Renal cortical epithelial cell (primary cell): ENCODE measurements at regions not wholly inside any gene's neighbourhood (a gene's known extent, or its start where the extent isn't known, plus 50 kb on each side); places are given as distances from the start of the nearest gene placed in this dataset.

Experiments
- DNase-seq: peaks from one replicate; pipeline ENCODE4 v3.0.0-alpha.2; 2011; ENCODE audit warnings: low read depth

DNA sequence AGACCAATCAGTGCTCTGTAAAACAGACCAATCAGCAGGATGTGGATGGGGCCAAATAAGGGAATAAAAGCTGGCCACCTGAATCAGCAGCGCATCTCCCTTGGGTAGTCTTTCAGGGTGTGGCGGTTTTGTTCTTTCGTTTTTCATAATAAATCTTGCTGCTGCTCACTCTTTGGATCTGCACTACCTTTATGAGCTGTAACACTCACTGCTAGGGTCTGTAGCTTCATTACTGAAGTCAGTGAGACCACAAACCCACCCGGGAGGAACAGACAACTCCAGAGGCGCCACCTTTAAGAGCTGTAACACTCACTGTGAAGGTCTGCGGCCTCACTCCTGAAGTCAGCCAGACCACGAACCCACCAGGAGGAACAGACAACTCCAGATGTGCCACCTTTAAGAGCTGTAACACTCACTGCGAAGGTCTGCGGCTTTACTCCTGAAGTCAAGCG lies 175.5 kb upstream of the PDGFD start:
- DNase-seq, result no peak

DNA sequence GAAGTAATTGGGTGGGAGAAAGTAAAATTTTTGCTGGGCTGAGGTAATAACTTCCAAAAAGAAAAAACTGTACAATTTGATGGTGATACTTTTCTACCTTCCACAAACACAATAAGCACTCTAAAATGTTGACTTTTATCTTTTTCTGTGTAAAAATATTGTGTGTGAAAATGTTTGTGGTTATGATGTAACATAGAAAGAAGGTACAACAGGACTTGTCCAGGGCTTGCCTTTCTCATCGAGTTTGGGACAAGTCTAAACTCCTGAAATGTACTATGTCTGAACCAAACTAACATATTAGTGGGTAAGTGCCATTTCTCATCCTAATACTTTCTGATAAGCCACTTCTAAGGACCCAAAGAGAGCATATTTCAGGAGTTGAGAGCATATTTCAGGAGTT lies 174.2 kb upstream of the PDGFD start:
- DNase-seq, result no peak

DNA sequence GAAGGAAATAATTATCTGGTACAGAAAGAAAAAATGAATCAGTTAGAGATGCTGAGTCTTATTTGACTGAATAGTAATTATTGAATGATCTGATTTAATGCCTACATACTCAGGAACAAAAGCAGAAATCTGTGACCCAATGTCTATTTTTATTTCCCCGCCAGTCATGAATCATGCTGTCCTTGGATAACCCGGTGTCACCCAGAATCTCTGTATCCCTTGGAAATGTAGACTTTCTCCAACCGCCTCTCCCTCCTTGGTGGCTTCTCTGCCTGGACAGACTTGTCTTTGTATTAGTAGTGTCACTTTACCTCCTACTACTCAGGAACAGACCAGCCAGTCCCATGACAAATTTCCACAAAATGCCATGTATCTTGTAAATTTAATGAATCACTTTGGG lies 173.3 kb upstream of the PDGFD start:
- no peak for DNase-seq

DNA sequence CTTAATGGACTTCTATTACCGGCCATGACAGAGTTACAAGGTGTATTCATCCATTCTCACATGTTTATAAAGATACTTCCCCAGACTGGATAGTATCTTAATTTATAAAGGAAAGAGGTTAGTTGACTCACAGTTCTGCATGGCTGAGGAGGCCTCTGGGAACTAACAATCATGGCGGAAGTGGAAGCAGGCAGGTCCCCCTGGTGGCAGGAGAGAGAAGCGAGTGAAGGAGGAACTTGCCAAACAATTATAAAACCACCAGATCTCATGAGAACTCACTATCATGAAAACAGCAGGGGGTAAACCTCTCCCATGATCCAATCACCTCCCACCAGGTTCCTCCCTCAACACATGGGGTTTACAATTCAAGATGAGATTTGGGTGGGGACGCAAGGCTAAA lies 170.0 kb upstream of the PDGFD start:
- DNase-seq, result no peak

DNA sequence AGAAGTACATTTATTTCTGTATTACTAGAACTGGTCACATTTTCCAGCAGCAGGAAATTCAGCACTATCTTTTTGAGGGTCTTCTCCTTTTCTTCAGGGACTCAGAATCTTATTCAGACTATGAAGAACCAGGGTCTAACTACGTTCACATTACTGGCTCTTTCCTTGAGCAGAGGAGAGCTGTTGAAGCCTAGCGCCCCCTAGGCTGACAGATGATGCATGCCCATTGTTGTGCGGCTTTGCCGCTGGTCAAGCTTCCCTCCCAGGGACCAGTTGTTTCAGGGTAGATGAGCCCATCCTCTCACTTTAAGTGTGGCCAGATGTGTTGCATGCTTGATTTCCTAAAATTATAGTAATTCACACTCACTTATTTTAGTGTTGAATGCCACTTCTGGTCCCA lies 168.2 kb upstream of the PDGFD start:
- no peak for DNase-seq

DNA sequence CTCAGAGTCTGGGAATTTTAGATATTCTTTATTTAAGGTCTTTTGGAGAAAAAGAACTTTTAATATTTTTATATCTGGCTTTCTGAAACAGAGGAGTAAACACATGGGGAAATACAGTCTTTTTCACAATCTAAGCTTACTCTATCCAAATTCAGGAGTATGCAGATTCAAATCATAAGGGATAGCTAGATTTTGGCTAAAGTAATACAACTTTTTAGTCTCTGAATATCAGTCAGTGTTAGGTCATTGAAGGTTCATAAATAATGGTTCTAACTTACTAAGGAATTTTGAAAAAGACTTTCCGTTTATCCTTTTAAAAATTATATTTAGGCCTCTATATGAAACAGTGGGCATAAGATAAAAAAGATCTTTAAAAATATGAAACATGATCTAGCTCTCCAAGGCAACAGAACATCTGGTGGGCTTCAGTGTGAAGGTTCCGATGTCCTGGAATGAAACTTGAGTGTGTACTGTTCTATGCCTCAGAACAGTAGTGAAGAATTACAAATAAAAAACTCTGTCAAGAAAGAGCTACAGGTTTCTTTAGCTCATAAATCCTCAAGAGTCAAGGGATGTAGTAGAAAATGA lies 165.2 kb upstream of the PDGFD start:
- DNase-seq, result no peak

DNA sequence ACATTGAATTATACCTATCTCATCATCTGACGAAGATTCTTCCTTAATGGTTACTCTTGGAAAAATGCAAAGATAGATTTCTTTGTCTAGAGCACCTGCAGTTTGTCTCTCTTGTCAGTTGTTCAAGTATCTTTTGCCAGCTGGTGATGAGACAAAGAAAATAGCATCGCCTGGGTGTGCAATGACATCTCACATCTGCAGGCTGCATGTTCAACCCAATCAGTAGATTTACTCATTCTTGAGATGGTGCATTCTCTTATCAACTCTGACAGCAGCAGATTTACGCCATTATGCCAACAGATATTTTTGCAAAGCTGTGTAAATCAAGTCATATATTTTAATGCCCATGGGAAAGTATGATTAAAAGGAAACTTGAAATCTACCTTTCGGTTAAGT lies 164.6 kb upstream of the PDGFD start:
- no peak for DNase-seq

DNA sequence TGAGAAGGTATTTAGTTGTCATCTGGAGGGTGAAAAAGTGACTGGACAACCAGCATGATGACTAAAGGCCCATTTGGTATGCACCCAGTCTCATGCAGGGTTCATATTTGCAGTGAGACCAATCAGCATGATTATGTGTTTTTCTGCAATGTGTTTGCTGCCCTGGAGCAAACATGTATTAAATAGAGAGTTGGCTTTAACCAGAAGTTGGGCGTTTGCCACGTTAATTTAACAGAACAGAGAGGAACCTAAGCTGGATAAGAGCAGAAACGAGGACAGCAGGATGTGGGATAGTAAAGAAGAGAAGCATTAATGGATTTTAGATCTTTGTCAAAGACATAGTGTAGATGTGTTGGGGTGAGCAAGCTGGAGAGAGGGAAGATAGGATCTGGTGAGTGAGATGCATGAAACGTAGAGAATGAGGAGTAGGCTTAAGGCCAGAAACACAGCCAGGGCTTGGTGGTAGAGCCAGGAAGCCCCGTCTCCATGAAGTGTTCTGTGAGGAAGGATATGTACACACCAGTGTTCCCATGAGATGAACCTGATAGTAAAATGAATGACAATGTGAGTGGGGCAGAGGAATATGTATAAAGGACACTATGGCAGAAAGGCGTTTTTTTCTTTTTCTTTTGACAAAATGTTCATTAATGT lies 164.0 kb upstream of the PDGFD start:
- peak; percentile 52 for DNase-seq

DNA sequence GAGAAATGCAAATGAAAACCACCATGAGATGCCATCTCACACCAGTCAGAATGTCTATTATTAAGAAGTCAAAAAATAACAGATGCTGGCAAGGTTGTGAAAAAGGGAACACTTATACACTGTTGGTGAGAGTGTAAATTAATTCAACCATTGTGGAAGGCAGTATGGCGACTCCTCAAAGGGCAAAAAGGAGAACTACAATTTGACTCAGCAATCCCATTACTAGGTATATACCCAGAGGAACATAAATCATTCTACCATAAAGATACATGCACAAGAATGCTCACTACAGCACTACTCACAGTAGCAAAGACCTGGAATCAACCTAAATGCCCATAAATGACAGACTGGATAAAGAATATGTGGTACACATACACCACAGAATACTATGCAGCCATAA lies 161.1 kb upstream of the PDGFD start:
- no peak for DNase-seq

DNA sequence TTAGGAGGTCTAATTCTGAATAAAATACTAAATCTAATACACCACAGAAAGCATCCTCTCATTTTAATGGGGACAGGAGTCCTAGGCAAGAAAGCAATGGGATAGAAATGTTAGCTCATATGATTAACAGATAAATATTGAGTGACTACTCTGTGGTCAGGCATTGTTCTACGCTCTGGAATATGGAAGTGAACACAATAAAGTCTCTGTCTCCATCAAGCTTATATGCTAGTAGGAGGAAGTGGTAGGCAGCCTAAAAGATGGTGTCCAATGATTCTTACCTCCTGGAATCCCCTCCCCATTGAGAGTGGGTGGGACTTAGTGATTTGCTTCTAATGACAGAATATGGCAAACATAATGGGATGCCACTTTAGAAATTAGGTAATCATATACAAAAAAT lies 160.3 kb upstream of the PDGFD start:
- DNase-seq, result no peak

DNA sequence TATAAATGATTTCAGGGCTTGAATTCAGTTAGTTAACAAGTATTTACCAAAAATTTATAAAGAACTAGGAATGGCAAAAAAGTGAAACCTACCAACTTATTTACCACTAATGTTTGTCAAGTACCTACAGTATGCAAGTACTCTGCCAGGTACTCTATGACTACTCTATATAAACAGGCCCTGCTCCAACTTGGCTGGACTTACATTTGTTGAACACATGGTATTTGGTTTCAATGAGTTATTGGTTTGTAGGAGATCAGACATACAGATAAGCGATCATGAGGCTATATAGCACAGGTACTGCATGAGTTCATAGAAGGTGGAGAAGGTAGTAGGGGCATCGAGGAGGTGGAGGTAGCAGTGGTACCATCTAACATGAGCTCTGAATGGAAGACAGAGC lies 159.9 kb upstream of the PDGFD start:
- no peak for DNase-seq

DNA sequence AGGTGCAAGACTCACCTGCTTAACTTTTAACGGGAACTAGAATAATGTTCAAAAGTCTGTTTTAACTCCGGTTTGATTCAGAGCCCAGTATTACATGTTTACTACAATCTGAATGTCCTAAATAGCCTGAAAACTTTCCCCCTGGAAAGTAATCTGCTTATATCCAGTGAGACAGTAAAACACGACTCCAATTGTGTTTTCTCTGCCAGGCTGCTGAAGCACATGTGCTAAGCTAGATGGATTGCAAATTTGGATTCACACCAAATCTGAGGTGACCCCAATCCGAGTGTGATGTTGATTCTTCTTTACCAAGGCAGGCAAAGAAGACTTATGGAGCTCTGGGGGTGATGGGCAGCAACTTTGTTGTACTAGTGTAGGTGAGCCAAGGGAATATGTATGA lies 158.7 kb upstream of the PDGFD start:
- no peak for DNase-seq

DNA sequence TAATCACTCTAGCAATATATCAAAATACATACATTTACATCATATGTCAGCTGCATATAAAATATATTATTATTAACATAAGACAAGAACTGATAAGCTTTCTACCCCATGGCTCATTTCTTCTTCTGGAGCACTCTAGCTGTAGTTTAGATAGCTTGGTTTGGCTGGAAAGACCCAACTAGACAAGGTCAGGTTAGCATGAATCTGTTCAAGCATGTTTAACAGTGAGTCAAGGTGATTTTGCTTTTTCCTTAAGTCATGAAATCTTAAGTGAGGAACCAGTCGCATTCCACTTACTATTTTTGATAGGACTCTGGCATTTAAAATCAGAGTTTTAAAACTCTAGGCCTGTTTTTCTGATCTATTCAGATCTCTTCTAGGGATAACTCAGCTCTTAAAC lies 157.0 kb upstream of the PDGFD start:
- no peak for DNase-seq

DNA sequence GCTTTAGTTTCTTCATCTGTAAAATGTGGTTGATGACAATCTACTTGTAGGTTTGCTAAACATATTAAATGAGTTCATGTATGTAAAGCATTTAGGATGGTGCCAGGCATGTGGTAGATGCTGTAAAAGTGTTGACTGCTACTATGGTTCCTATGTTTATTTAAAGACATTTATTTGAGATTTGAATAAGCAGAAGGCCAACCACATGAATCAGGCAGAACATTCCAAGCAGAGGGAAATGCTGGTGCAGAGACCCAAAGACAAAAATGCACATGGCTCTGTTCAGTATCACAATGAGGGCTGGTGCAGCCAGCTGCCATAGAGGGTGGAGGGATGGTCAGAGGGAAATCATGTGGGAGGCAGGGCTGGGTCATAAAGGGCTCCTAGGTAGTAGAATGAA lies 156.2 kb upstream of the PDGFD start:
- peak; percentile 56 for DNase-seq

DNA sequence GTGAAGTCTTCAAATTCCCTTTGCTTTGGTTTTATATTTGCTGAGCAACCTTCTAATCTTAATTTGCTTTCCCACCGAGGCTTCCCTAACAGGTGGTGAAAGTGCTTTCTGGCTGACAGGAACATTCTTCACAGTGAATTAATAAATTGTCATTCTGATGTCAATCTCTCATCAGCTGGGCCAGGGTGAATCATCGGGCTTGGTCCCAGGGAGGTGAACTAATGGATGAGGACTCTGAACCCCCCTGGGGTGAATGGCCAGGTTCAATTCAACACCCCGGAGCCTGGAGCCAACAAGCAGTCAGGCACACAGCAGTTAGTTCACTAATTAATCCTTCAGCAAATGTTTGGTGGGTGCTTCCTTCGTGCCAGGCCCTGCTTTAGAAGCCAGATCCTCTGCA lies 155.4 kb upstream of the PDGFD start:
- DNase-seq, result peak; percentile 54

DNA sequence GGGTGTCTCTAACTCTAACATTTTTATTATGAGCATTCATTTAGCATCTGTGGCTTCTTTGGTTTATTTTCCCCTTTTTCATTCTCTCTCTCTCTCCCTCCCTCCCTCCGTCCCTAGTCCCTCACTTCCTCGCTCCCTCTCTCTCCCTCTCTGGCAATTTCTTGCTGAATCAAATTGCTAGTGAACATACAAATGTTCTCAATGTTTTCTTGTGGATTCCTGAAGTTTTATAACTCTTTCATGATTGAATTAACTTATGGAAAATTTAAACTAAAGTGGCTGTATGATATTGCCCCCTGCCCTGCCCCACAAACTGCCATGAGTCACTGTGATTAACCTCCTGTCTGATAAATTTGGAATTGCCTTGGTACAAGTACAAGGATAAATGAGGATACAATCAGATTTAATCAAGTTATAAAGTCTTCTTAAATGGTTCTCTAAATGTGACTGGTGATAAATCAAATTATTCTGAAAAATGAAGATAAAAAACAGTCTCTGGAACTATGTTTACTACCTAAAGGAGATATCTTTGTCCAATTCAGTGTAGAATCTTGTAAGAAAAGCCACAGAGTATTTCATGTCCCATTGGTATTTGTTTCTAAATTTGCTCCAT lies 143.0 kb upstream of the PDGFD start:
- DNase-seq, result no peak

DNA sequence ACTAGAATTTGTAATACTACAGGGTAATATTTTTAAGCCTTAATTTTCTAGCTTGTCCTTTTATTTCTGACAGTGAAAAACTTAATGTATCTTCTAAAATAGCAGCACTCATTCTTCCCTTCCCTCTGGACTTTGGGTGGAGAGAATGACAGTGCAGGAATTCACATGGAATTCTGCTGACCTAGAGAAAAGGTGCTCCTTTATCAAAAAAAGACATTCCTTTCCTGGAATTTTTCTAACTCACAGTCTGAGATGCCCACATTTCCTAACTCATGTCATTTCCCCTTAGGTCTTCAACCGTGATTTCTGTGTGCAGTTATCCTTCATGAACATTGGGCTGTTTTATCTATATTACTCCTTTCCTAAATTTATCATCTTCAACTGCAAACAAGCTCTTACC lies 137.8 kb upstream of the PDGFD start:
- no peak for DNase-seq

DNA sequence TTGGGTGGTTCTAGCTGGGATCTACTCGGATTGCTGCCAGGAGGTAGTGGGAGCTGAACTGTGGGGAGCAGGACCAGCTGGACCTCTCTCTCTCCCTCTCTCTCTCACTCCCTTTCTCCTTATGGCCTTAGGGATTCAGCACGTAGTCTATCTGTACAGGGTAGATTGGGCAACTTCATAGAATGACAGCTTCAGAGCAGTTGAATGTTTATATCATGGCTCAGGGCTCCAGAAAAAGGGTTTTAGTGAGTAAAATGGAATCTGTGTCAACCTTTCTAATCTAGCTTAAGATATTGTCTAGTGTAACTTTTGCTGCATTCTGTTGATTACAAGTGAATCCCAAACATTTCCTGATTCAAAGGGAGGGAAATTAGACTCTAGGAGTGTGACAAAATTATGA lies 127.7 kb upstream of the PDGFD start:
- DNase-seq, result no peak

DNA sequence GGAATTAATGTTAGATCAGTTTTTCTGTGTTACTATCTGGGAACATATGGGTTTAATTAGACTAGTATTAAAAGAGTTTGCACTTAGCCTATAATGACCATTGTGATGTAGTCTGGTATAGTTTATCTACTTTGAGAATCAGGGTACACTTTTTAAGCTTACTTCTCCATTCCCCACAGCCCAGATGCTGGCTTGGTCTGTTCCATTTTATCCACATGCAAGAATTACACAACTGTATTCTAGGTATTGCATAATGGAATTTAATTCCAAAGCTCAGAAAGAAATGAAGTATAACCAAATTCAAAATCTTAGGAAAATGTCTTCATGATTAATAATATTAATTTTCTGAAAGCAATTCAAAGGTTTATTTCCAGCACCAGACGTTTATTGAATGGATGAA lies 122.2 kb upstream of the PDGFD start:
- DNase-seq, result no peak

DNA sequence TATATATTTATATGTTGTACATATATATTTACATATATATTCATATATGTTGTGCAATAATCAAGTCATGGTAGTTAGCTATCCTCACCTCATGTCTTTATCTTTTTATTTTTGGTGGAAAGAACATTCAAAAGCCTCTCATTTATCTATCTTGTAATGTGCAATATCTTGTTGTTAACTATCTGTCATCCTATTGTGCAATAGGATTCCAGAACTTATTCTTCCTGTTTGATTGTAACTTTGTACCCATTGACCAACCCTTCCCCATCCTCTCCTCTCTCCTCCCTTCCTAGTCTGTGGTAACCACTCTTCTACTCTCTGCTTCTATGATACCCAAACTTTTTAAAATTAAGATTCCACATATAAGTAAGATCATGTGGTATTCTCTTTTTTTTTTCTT lies 115.6 kb upstream of the PDGFD start:
- no peak for DNase-seq

DNA sequence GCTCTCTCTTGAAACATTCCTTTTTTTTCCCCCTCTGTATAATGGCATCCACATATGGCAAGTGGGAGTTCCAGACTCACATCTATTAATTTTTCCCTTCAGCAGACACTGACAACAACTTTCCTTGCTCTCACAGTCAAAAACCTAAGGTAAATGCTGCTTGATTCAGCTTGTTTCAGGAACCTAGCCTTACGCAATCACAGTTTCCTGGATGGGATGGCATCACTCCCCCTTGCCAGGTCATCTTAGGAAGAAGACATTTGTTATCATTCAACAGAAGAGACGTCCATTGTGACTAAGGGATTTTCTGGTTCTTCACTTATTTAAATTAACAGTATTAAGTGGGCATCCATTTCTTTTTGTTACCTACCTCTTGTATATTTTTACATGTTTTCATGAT lies 112.0 kb upstream of the PDGFD start:
- DNase-seq, result peak; percentile 75

DNA sequence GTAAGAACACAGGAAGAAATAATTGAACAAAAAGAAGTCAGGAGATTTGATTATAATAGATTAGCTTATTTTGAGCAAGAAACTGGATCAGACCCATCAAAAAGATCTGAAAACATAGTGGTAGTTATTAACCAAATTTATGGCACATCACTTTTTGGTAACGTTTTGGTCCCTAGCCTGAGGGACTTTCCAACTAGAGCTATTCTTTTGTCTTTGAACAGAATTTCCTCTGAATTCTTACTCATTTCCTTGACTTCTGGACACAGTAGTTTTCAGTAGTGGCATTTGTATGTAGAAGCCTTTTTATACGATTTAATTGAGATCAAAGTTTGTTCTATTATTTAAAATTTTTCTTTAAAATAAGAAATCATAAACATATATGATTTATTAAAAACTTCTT lies 96.5 kb upstream of the PDGFD start:
- no peak for DNase-seq

DNA sequence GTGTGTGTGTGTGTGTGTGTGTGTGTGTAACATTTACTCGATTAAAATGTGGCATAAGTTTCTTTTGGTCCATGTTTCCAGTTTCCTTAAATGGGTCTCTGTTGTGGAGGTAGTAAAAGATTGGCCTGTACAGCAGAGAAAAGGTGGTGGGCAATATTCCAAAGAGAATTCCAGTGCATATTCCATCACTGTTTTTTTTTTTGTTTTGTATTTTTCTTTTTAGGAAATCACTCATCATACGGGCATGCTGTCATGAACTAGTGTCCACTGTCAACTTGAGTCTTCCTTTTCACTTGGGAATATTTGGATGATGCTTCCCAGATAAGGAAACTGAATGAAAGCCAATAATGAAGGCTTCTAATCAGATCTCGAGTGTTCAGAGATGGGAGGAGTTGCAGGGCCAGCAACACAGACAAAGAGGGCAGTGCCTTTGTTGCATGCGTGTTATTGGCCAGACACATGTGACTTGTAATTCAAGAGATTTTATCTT lies 95.2 kb upstream of the PDGFD start:
- no peak for DNase-seq

DNA sequence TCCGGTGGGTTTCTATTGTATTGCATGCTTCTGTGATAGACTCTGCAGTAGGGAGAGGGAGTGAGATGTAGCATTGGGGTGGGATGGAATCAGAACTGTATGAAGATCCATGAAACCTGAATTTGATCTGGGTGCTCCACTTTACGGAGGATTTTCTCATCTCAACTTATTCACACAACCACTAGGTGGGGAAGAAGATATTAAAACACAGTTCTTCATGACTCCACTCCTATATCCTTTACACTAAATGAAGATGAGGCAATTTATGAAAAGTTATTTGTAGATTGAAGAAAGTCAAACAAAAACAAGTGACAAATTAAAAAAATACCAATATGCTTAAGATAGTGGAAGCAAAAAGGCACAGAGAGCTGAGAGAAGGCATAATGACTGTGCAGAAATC lies 92.6 kb upstream of the PDGFD start:
- DNase-seq, result peak; percentile 4
